Mesenchymal stem cell (in vitro differentiated cells and primary cell): ENCODE measurements at regions not wholly inside any gene's neighbourhood (a gene's known extent, or its start where the extent isn't known, plus 50 kb on each side); places are given as distances from the start of the nearest gene placed in this dataset.

Experiments
- DNase-seq: peaks from one replicate; pipeline ENCODE4 v3.0.0-alpha.2; 2013
- H2AFZ ChIP-seq: one replicate; pipeline ENCODE4 v1.6.1; 2013; ENCODE audit warnings: low read depth, mild to moderate bottlenecking, control low read depth, inconsistent platforms, low read length, moderate library complexity
- H2AK5ac ChIP-seq: 2 replicates; pipeline ENCODE4 v1.6.1; 2013; ENCODE audit warnings: low read length, moderate library complexity, mild to moderate bottlenecking, inconsistent platforms; ENCODE audit not compliant: severe bottlenecking
- H2BK120ac ChIP-seq: one replicate; pipeline ENCODE4 v1.6.1; 2013; ENCODE audit warnings: low read depth, mild to moderate bottlenecking, inconsistent platforms, low read length, moderate library complexity
- H2BK12ac ChIP-seq, 2 experiments: one replicate each; pipeline ENCODE4 v1.6.1; 2013; ENCODE audit warnings: inconsistent platforms in 2 of 2, low read length in 2 of 2, mild to moderate bottlenecking in 2 of 2, moderate library complexity in 2 of 2, control low read depth in 1 of 2
- H2BK15ac ChIP-seq: one replicate; pipeline ENCODE4 v1.6.1; 2013; ENCODE audit warnings: mild to moderate bottlenecking, low read depth, inconsistent platforms; ENCODE audit not compliant: poor library complexity, severe bottlenecking
- H2BK5ac ChIP-seq: 2 replicates; pipeline ENCODE4 v1.6.1; 2013; ENCODE audit warnings: low read depth, mild to moderate bottlenecking, low read length, control low read depth, inconsistent platforms; ENCODE audit not compliant: poor library complexity, severe bottlenecking
- H3K14ac ChIP-seq, 2 experiments: one replicate each; pipeline ENCODE4 v1.6.1; 2013; ENCODE audit warnings: inconsistent platforms in 2 of 2, low read length in 2 of 2, control low read depth in 1 of 2, mild to moderate bottlenecking in 1 of 2, moderate library complexity in 1 of 2
- H3K18ac ChIP-seq, 2 experiments: one replicate each; pipeline ENCODE4 v1.6.1; 2013; ENCODE audit warnings: inconsistent platforms in 2 of 2, low read length in 2 of 2, control low read depth in 1 of 2, low read depth in 1 of 2, mild to moderate bottlenecking in 1 of 2
- H3K23ac ChIP-seq, 2 experiments: one replicate each; pipeline ENCODE4 v1.6.1; 2013; ENCODE audit warnings: inconsistent platforms in 2 of 2, low read length in 2 of 2, mild to moderate bottlenecking in 2 of 2, moderate library complexity in 2 of 2, control low read depth in 1 of 2
- H3K27ac ChIP-seq: 2 replicates; pipeline ENCODE4 v1.5.1; 2013; ENCODE audit warnings: mild to moderate bottlenecking, moderate library complexity, low read length, control low read depth, inconsistent platforms; ENCODE audit not compliant: poor library complexity, severe bottlenecking
- H3K27me3 ChIP-seq, 2 experiments: 2 replicates each; pipeline versions ENCODE4 v1.6.1 to v1.7.0; 2013; ENCODE audit warnings: low read length in 2 of 2, mild to moderate bottlenecking in 2 of 2, moderate library complexity in 2 of 2, control low read depth in 1 of 2, inconsistent platforms in 1 of 2; ENCODE audit not compliant: control insufficient read depth in 1 of 2, insufficient read depth in 1 of 2
- H3K36me3 ChIP-seq, 2 experiments: 2 replicates each; pipeline versions ENCODE4 v1.6.1 to v1.7.0; 2013; ENCODE audit warnings: low read length in 2 of 2, control low read depth in 1 of 2, inconsistent platforms in 1 of 2, low read depth in 1 of 2, mild to moderate bottlenecking in 1 of 2; ENCODE audit not compliant: insufficient read depth in 2 of 2, control insufficient read depth in 1 of 2
- H3K4ac ChIP-seq, 2 experiments: one replicate each; pipeline ENCODE4 v1.6.1; 2013; ENCODE audit warnings: inconsistent platforms in 2 of 2, low read length in 2 of 2, mild to moderate bottlenecking in 2 of 2, moderate library complexity in 2 of 2, control low read depth in 1 of 2, low read depth in 1 of 2
- H3K4me1 ChIP-seq: 2 replicates; pipeline ENCODE4 v1.6.1; 2013; ENCODE audit warnings: low read depth, low read length, control low read depth; ENCODE audit not compliant: control insufficient read depth, insufficient read depth
- H3K4me2 ChIP-seq: 2 replicates; pipeline ENCODE4 v1.6.1; 2013; ENCODE audit warnings: low read length, mild to moderate bottlenecking, inconsistent platforms; ENCODE audit not compliant: poor library complexity, severe bottlenecking
- H3K4me3 ChIP-seq, 2 experiments: 2 replicates each; pipeline versions ENCODE4 v1.5.1 to v1.7.0; 2013; ENCODE audit warnings: low read length in 2 of 2, mild to moderate bottlenecking in 2 of 2, control low read depth in 1 of 2, low read depth in 1 of 2; ENCODE audit not compliant: insufficient read depth in 1 of 2
- H3K79me1 ChIP-seq: replicated peaks from 2 replicates; pipeline ENCODE4 v1.6.1; 2013; ENCODE audit warnings: mild to moderate bottlenecking, control low read depth, low read length, inconsistent platforms; ENCODE audit not compliant: poor library complexity, severe bottlenecking
- H3K9ac ChIP-seq: 2 replicates; pipeline ENCODE4 v1.7.0; 2013; ENCODE audit warnings: mild to moderate bottlenecking, low read length, moderate library complexity
- H3K9me3 ChIP-seq: 2 replicates; pipeline ENCODE4 v1.7.0; 2013; ENCODE audit warnings: mild to moderate bottlenecking, low read length; ENCODE audit not compliant: control insufficient read depth
- H4K8ac ChIP-seq: one replicate; pipeline ENCODE4 v1.6.1; 2013; ENCODE audit warnings: inconsistent platforms, mild to moderate bottlenecking, low read length, moderate library complexity
- H4K91ac ChIP-seq: one replicate; pipeline ENCODE4 v1.6.1; 2013; ENCODE audit warnings: mild to moderate bottlenecking, low read length, inconsistent platforms
- WGBS: methylation state at CpG from one replicate; pipeline ENCODE4 v1.1.7; 2013; ENCODE audit warnings: mixed read lengths; 5-methylcytosine and 5-hydroxymethylcytosine counted together

GRCh38 chr10:83892737-83893136 lies 246.6 kb upstream of the GHITM start:
- no peak overlapping the region for H3K18ac ChIP-seq
- no peak overlapping the region for H2BK12ac ChIP-seq
- no peak overlapping the region for H2BK120ac ChIP-seq
- no peak overlapping the region for H3K4me2 ChIP-seq
- no peak overlapping the region for H3K9ac ChIP-seq
- no peak overlapping the region for H2AK5ac ChIP-seq
- 79% methylated on average over 3 of the region's 6 CpGs for WGBS
- no peak overlapping the region for H3K14ac ChIP-seq
- no peak overlapping the region for H2BK5ac ChIP-seq
- no peak overlapping the region for H3K4ac ChIP-seq
- H3K27me3 ChIP-seq: no peaks in the 10 kb centered on the region
- H3K36me3 ChIP-seq: no peaks in the 10 kb centered on the region
- DNase-seq: no peak
- no peak overlapping the region for H3K23ac ChIP-seq
- H2AFZ ChIP-seq: no peak overlapping the region
- no peak overlapping the region for H4K91ac ChIP-seq
- no peak overlapping the region for H4K8ac ChIP-seq
- no peak overlapping the region for H3K27ac ChIP-seq
- H3K79me1 ChIP-seq: no peaks in the 10 kb centered on the region
- H3K4me1 ChIP-seq: no peaks in the 10 kb centered on the region
- no peak overlapping the region for H2BK15ac ChIP-seq
- no peak overlapping the region for H3K4me3 ChIP-seq
- peaks cover 1% of the 10 kb centered on the region for H3K9me3 ChIP-seq

DNA sequence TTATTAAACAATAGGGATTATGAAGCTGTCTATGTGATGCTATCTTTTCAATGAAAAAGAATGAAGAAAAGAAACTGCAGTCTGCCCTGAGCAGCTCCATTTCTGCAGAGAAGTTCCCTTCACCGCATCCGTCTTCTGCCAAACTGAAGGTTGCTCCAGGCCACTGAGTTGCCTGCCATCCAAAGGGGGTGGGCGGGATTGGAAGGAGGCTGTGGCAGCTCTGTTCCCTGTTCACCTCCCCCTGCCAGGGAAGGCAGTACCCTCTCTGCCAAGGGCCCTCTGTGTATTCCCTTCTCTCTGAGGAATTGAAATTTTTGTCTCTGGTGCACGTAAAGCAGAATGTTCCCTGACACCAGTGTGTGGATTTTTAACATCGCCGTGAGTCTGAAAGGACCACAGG lies 243.1 kb upstream of the GHITM start:
- Histone ChIP-seq H3K18ac (no peak overlapping the region), H2AK5ac (no peak overlapping the region), H3K36me3 (no peaks in the 10 kb centered on the region), H2BK120ac (no peak overlapping the region), H2BK5ac (no peak overlapping the region), H3K27ac (no peak overlapping the region), H3K14ac (no peak overlapping the region), H2AFZ (no peak overlapping the region), H3K23ac (no peak overlapping the region), H3K4me1 (no peaks in the 10 kb centered on the region), H3K9me3 (peaks cover 4% of the 10 kb centered on the region), H3K9ac (no peak overlapping the region), H3K4ac (no peak overlapping the region), H3K79me1 (no peaks in the 10 kb centered on the region), H4K91ac (no peak overlapping the region), H2BK15ac (no peak overlapping the region), H3K4me3 (no peak overlapping the region), H3K27me3 (no peaks in the 10 kb centered on the region), H2BK12ac (no peak overlapping the region), H4K8ac (no peak overlapping the region), H3K4me2 (no peak overlapping the region)
- 89% methylated on average over 4 of the region's 6 CpGs for WGBS
- no peak for DNase-seq

- no peak overlapping the region for H2AFZ ChIP-seq
- H3K14ac ChIP-seq: no peak overlapping the region
- no peak overlapping the region for H2BK120ac ChIP-seq
- no peaks in the 10 kb centered on the region for H3K79me1 ChIP-seq
- no peak overlapping the region for H4K8ac ChIP-seq
- no peak overlapping the region for H4K91ac ChIP-seq
- no peak overlapping the region for H2BK12ac ChIP-seq
- no peaks in the 10 kb centered on the region for H3K4me1 ChIP-seq
- H3K18ac ChIP-seq: no peak overlapping the region
- H2BK5ac ChIP-seq: no peak overlapping the region
- no peak overlapping the region for H2BK15ac ChIP-seq
- H3K4me2 ChIP-seq: no peak overlapping the region
- no peak overlapping the region for H3K4me3 ChIP-seq
- no peaks in the 10 kb centered on the region for H3K27me3 ChIP-seq
- H3K27ac ChIP-seq: no peak overlapping the region
- DNase-seq: no peak
- H3K23ac ChIP-seq: no peak overlapping the region
- 60% methylated on average over 1 of the region's 1 CpG for WGBS
- H3K4ac ChIP-seq: no peak overlapping the region
- peaks cover 4% of the 10 kb centered on the region for H3K9me3 ChIP-seq
- no peaks in the 10 kb centered on the region for H3K36me3 ChIP-seq
- H3K9ac ChIP-seq: no peak overlapping the region
- no peak overlapping the region for H2AK5ac ChIP-seq
Measured at GRCh38 chr10:83897626-83898025, 241.7 kb upstream of the GHITM start.

GRCh38 chr10:83908506-83908905 lies 230.8 kb upstream of the GHITM start:
- Histone ChIP-seq H3K4ac (no peak overlapping the region), H2AFZ (no peak overlapping the region), H3K14ac (no peak overlapping the region), H2AK5ac (no peak overlapping the region), H3K79me1 (no peaks in the 10 kb centered on the region), H2BK5ac (no peak overlapping the region), H3K4me3 (no peak overlapping the region), H2BK15ac (no peak overlapping the region), H3K27ac (no peak overlapping the region), H3K36me3 (no peaks in the 10 kb centered on the region), H3K4me1 (no peaks in the 10 kb centered on the region), H3K18ac (no peak overlapping the region), H2BK12ac (no peak overlapping the region), H3K9me3 (no peaks in the 10 kb centered on the region), H4K91ac (no peak overlapping the region), H2BK120ac (no peak overlapping the region), H3K4me2 (no peak overlapping the region), H3K27me3 (no peaks in the 10 kb centered on the region), H4K8ac (no peak overlapping the region), H3K23ac (no peak overlapping the region), H3K9ac (no peak overlapping the region)
- no peak for DNase-seq
- 47% methylated on average over 2 of the region's 2 CpGs for WGBS
